ENCODE measurements at regions not wholly inside any gene's neighbourhood (a gene's known extent, or its start where the extent isn't known, plus 50 kb on each side); places are given as distances from the start of the nearest gene placed in this dataset.

DNA sequence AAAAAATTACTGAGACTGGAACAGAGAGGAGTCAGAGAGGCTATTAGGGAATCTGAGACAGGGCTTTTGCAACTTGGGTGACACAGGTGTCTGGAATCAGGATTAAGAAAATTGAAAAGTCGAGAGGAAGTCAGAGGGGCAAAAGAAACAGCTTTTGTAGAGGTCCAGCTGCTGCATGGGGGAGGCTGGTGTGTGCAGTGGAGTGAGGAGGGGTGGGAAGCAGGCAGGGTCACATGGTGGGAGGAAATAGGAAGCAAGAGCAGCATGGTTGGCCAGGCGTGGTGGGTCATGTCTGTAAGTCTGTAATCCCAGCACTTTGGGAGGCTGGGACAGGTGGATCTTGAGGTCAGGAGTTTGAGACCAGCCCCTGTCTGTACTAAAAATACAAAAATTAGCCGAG is 69.7 kb upstream of the VRK1 start:
- H3K4me3 ChIP-seq = no peak overlapping the region
- H3K27me3 ChIP-seq = no peaks in the 10 kb centered on the region
- 65 to 68% methylated on average over 3 of the region's 3 CpGs for WGBS, 2 donors
- H3K4me1 ChIP-seq = no peaks in the 10 kb centered on the region
- H3K27ac ChIP-seq = no peak overlapping the region
- no peak for TF ChIP-seq POLR2A (IDR thresholded peaks at IDR 0.05)
- no peaks in the 10 kb centered on the region for H3K36me3 ChIP-seq
- no peak for DNase-seq (ENCODE audit: low spot score in 2 of 2)
- H3K9me3 ChIP-seq = peaks cover 0 to 25% (median 0%) of the 10 kb centered on the region in 4 donors

DNA sequence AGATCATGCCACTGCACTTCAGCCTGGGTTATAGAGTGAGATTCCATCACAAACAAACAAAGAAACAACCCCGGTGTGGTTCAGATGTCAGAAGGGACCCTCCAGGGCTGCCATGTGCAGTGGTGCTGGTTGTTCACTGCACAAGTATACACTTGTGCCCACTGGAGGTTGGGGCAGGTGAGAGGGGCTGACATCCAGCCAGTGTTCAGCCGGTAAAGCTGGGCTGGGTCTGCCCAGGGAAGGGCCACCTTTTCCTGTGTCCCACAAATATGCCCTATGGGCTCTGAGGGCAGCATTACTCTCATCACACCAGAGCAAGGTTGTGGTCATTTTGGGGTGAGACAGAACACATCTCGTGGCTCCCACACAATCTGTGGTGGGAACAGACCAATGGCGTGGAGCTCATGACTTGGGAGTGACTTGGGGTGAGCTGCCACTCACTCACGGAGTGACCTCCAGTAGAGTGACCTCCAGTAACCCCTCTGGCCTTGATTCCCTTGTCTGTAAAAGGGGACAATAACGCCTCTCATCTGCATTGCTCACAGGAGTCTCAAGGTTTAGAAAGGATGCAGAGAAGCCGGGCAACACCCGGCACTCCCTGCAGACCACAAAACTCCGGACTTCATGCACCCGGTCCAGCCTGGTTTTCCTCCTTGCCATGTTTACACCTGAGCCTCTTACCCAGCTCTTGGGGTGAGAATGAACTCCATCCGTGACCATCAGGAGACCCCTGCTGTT is 69.0 kb upstream of the VRK1 start:
- no peak for DNase-seq (ENCODE audit: low spot score in 2 of 2)
- no peak overlapping the region for H3K27ac ChIP-seq
- TF ChIP-seq POLR2A (IDR thresholded peaks at IDR 0.05) (no peak), EP300 (IDR thresholded peaks at IDR 0.05) (no peak)
- TF ChIP-seq, protein P1, sequence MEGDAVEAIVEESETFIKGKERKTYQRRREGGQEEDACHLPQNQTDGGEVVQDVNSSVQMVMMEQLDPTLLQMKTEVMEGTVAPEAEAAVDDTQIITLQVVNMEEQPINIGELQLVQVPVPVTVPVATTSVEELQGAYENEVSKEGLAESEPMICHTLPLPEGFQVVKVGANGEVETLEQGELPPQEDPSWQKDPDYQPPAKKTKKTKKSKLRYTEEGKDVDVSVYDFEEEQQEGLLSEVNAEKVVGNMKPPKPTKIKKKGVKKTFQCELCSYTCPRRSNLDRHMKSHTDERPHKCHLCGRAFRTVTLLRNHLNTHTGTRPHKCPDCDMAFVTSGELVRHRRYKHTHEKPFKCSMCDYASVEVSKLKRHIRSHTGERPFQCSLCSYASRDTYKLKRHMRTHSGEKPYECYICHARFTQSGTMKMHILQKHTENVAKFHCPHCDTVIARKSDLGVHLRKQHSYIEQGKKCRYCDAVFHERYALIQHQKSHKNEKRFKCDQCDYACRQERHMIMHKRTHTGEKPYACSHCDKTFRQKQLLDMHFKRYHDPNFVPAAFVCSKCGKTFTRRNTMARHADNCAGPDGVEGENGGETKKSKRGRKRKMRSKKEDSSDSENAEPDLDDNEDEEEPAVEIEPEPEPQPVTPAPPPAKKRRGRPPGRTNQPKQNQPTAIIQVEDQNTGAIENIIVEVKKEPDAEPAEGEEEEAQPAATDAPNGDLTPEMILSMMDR (IDR thresholded peaks at IDR 0.05) = no peak
- WGBS, 2 donors = 61 to 75% methylated on average over 11 of the region's 11 CpGs
- no peaks in the 10 kb centered on the region for H3K27me3 ChIP-seq
- H3K36me3 ChIP-seq = no peaks in the 10 kb centered on the region
- peaks cover 0 to 25% (median 0%) of the 10 kb centered on the region in 4 donors for H3K9me3 ChIP-seq
- H3K4me3 ChIP-seq = no peak overlapping the region
- no peaks in the 10 kb centered on the region for H3K4me1 ChIP-seq

DNA sequence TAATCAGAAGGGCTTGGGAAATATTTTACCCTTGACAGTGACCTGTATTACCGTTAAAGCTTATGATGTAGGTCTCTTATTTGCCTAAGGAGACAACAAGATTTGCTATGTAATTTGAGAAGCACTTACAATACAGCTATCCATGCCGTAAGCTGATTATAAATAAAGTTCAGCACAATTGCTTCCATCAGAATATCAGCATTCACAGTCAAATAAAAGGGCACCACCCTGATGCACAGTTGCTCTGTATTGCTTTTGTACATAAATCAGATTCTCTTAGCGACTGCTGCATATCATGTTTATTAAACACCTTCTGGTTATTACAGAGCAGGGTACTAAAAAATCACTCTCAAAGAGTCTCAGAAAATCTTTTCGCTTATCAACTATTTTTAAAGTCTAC is 67.3 kb upstream of the VRK1 start:
- Histone ChIP-seq H3K27me3 (peaks cover 0 to 8% of the 10 kb centered on the region in 2 donors), H3K9me3 (peaks cover 0 to 17% (median 0%) of the 10 kb centered on the region in 4 donors), H3K36me3 (no peaks in the 10 kb centered on the region), H3K4me3 (no peak overlapping the region), H3K27ac (no peak overlapping the region), H3K4me1 (no peaks in the 10 kb centered on the region)
- TF ChIP-seq POLR2A (IDR thresholded peaks at IDR 0.05) (no peak), EP300 (IDR thresholded peaks at IDR 0.05) (no peak)
- TF ChIP-seq, protein P1 (IDR thresholded peaks at IDR 0.05) = no peak
- DNase-seq (ENCODE audit: low spot score in 2 of 2) = no peak
- WGBS, 2 donors = 55 to 56% methylated on average over 4 of the region's 4 CpGs

DNA sequence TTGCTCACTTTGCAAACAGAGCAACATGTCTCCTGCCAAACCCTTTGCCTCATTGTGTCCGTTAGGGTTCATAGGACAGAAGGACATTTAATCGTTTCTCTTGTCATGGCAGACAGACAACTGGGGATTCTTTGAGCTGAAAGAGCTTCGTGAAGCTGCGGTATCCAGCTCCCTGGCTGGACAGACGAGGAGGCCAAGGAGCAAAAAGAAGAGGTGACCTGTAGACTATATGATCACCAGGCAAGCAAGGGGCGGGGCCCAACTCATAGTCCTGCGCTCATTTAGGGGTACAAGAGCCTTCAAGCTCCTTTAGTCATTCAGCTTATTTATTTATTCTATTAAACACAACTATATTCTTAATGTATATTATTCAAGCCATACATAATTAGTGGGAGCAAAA is 66.8 kb upstream of the VRK1 start:
- Histone ChIP-seq H3K27me3 (peaks cover 0 to 12% of the 10 kb centered on the region in 2 donors), H3K9me3 (peaks cover 0 to 12% (median 0%) of the 10 kb centered on the region in 4 donors), H3K27ac (no peak overlapping the region), H3K36me3 (no peaks in the 10 kb centered on the region), H3K4me1 (no peaks in the 10 kb centered on the region), H3K4me3 (no peak overlapping the region)
- WGBS, 2 donors = 66 to 67% methylated on average over 7 of the region's 7 CpGs
- no peak for DNase-seq (ENCODE audit: low spot score in 2 of 2)
- TF ChIP-seq EP300 (IDR thresholded peaks at IDR 0.05) = no peak
- TF ChIP-seq, protein P1 (IDR thresholded peaks at IDR 0.05) = no peak
- TF ChIP-seq POLR2A (IDR thresholded peaks at IDR 0.05) = no peak

DNA sequence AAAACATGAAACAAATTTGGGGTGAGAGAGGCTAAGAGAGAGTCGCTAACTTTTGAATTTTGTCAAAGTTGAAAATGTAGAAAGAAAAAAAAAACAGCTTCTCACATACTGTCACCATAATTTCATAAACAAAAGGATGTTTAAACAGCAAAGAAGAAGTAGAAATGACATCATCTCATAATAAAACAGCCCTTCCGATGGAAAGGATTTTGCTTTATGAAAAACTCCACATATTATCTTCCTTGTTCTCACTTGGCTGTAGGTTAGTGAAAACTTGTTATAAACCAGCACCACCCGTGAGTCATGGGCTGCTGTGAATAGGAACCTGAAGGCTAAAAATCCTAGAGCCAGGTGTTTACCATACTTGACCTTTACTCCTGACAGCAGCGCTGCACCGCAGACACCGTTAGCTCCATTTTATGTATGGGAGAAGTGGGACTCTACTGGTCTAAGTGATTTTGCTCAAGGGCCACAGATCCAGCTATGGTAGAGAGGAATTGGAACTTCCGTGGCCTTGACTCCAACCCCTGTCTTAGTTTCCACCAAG is 63.0 kb upstream of the VRK1 start:
- TF ChIP-seq, protein P1 (IDR thresholded peaks at IDR 0.05) = no peak
- no peak for TF ChIP-seq POLR2A (IDR thresholded peaks at IDR 0.05)
- TF ChIP-seq EP300 (IDR thresholded peaks at IDR 0.05) = no peak
- H3K27me3 ChIP-seq = peaks cover 0 to 43% of the 10 kb centered on the region in 2 donors
- H3K4me3 ChIP-seq = no peak overlapping the region
- H3K27ac ChIP-seq = no peak overlapping the region
- H3K4me1 ChIP-seq = peaks cover 0 to 8% (median 0%) of the 10 kb centered on the region in 4 donors
- H3K9me3 ChIP-seq = no peaks in the 10 kb centered on the region
- no peak for DNase-seq (ENCODE audit: low spot score in 2 of 2)
- H3K36me3 ChIP-seq = no peaks in the 10 kb centered on the region
- WGBS, 2 donors = 70 to 71% methylated on average over 7 of the region's 7 CpGs
